H1 (cell line): ENCODE measurements at regions not wholly inside any gene's neighbourhood (a gene's known extent, or its start where the extent isn't known, plus 50 kb on each side); places are given as distances from the start of the nearest gene placed in this dataset.
A peak's percentile ranks its signal among the peaks of the same experiment; 100 is the strongest.

Experiments
- CTCF ChIA-PET: fragments of 300-600 bp; sonication (Branson Sonifier 250); formaldehyde crosslinking; loops from one replicate; lab custom pipeline; 2021; ENCODE audit not compliant: partially characterized antibody; lab: Charles Lee
- POLR2A ChIA-PET: fragments of 300-600 bp; sonication (Branson Sonifier 250); formaldehyde crosslinking; loops from one replicate; lab custom pipeline; 2021; ENCODE audit warnings: inconsistent platforms; ENCODE audit not compliant: partially characterized antibody; lab: Charles Lee
- DNase-seq, 2 experiments: peaks; one replicate each; pipeline versions ENCODE4 v3.0.0 to v3.0.0-alpha.2; 2010 to 2022; ENCODE audit warnings: low spot score in 2 of 2, low read depth in 1 of 2, mixed read lengths in 1 of 2
- FAIRE-seq: peaks from 2 replicates; lab custom pipeline; 2011; peaks lifted over from hg19 to GRCh38; lab: Jason Lieb, UNC
- H2AFZ ChIP-seq: 2 replicates; pipeline ENCODE4 v1.8.1; 2012; ENCODE audit warnings: low read length, inconsistent platforms
- H2AK5ac ChIP-seq: 2 replicates; pipeline ENCODE4 v1.6.1; 2013; ENCODE audit warnings: low read depth, low read length
- H2BK120ac ChIP-seq: replicated peaks from 2 replicates; pipeline ENCODE3; 2013; ENCODE audit warnings: low read depth, low read length, inconsistent platforms
- H2BK12ac ChIP-seq: 2 replicates; pipeline ENCODE4 v1.6.1; 2013; ENCODE audit warnings: low read depth, low read length
- H2BK15ac ChIP-seq: 2 replicates; pipeline ENCODE4 v1.6.1; 2013; ENCODE audit warnings: low read length
- H2BK20ac ChIP-seq: 2 replicates; pipeline ENCODE4 v1.6.1; 2013; ENCODE audit warnings: low read length
- H2BK5ac ChIP-seq: 2 replicates; pipeline ENCODE4 v1.6.1; 2013; ENCODE audit warnings: low read depth, low read length
- H3K14ac ChIP-seq: 2 replicates; pipeline ENCODE4 v1.6.1; 2013; ENCODE audit warnings: inconsistent platforms; ENCODE audit not compliant: insufficient read length
- H3K18ac ChIP-seq: 2 replicates; pipeline ENCODE4 v1.6.1; 2013; ENCODE audit warnings: low read length; ENCODE audit errors: extremely low read depth
- H3K23ac ChIP-seq: 2 replicates; pipeline ENCODE4 v1.6.1; 2013; ENCODE audit warnings: inconsistent platforms; ENCODE audit not compliant: insufficient read length
- H3K23me2 ChIP-seq: 2 replicates; pipeline ENCODE4 v1.6.1; 2013; ENCODE audit warnings: low read depth, low read length
- H3K27ac ChIP-seq: 2 replicates; pipeline ENCODE4 v1.6.1; 2011; ENCODE audit warnings: low read depth, low read length, inconsistent platforms
- H3K27me3 ChIP-seq, 4 experiments: replicated peaks in 1 of 4; 1 replicate in 1 of 4; 2 replicates in 3 of 4; pipeline versions ENCODE4 v1.6.1 to v1.8.1; 2011 to 2013; ENCODE audit warnings: low read length in 3 of 4, mild to moderate bottlenecking in 3 of 4, inconsistent platforms in 2 of 4, mixed read lengths in 2 of 4, moderate library complexity in 1 of 4; ENCODE audit not compliant: control insufficient read depth in 3 of 4, insufficient read depth in 3 of 4; ENCODE audit errors: extremely low read depth in 1 of 4
- H3K36me3 ChIP-seq, 4 experiments: 2 replicates each; pipeline versions ENCODE4 v1.6.1 to v1.8.1; 2011 to 2013; ENCODE audit warnings: mild to moderate bottlenecking in 4 of 4, low read length in 3 of 4, moderate library complexity in 2 of 4, control low read depth in 1 of 4, inconsistent platforms in 1 of 4; ENCODE audit not compliant: insufficient read depth in 4 of 4, control insufficient read depth in 2 of 4
- H3K4ac ChIP-seq: replicated peaks from 2 replicates; pipeline ENCODE3; 2013; ENCODE audit warnings: low read length, low read depth, mixed read lengths, inconsistent platforms; ENCODE audit not compliant: insufficient read length
- H3K4me1 ChIP-seq, 4 experiments: replicated peaks in 1 of 4; 1 replicate in 1 of 4; 2 replicates in 3 of 4; pipeline versions ENCODE4 v1.6.1 to v1.8.1; 2011 to 2013; ENCODE audit warnings: low read length in 3 of 4, inconsistent platforms in 2 of 4, mixed read lengths in 1 of 4; ENCODE audit not compliant: insufficient read depth in 4 of 4, control insufficient read depth in 3 of 4
- H3K4me2 ChIP-seq, 2 experiments: 2 replicates each; pipeline versions ENCODE4 v1.6.1 to v1.8.1; 2011 to 2013; ENCODE audit warnings: low read depth in 2 of 2, low read length in 2 of 2, control low read depth in 1 of 2, inconsistent platforms in 1 of 2, mild to moderate bottlenecking in 1 of 2; ENCODE audit not compliant: insufficient read depth in 1 of 2
- H3K4me3 ChIP-seq, 4 experiments: fragments of 200-600, 300-600 bp in 1 of 4; sonication (generic), shearing (Covaris generic), sonication (Bioruptor Twin) in 1 of 4; 2 replicates each; pipeline versions ENCODE4 v1.5.1 to v1.8.1; 2011 to 2016; ENCODE audit warnings: low read length in 4 of 4, low read depth in 3 of 4, control low read depth in 2 of 4, inconsistent platforms in 2 of 4, mild to moderate bottlenecking in 2 of 4, mixed read lengths in 1 of 4, moderate library complexity in 1 of 4; ENCODE audit not compliant: insufficient read depth in 2 of 4; ENCODE audit errors: extremely low read depth in 1 of 4
- H3K56ac ChIP-seq: replicated peaks from 2 replicates; pipeline ENCODE3; 2013; ENCODE audit warnings: low read depth, mild to moderate bottlenecking, mixed read lengths, low read length, inconsistent platforms; ENCODE audit not compliant: insufficient read length
- H3K79me1 ChIP-seq: 2 replicates; pipeline ENCODE4 v1.6.1; 2013; ENCODE audit warnings: low read depth, low read length, control low read depth
- H3K79me2 ChIP-seq, 2 experiments: 2 replicates each; pipeline versions ENCODE4 v1.6.1 to v1.8.1; 2012 to 2013; ENCODE audit warnings: low read length in 2 of 2, mild to moderate bottlenecking in 2 of 2, inconsistent platforms in 1 of 2; ENCODE audit not compliant: insufficient read depth in 2 of 2, control insufficient read depth in 1 of 2
- H3K9ac ChIP-seq, 4 experiments: replicated peaks in 1 of 4; 1 replicate in 1 of 4; 2 replicates in 3 of 4; pipeline versions ENCODE4 v1.6.1 to v1.8.1; 2011 to 2013; ENCODE audit warnings: low read depth in 3 of 4, low read length in 3 of 4, control low read depth in 2 of 4, mild to moderate bottlenecking in 2 of 4, moderate library complexity in 2 of 4, inconsistent platforms in 1 of 4; ENCODE audit errors: extremely low read depth in 1 of 4
- H3K9me3 ChIP-seq, 2 experiments: 2 replicates each; pipeline versions ENCODE4 v1.6.1 to v1.8.1; 2012 to 2013; ENCODE audit warnings: mild to moderate bottlenecking in 2 of 2, moderate library complexity in 2 of 2, control low read depth in 1 of 2, inconsistent platforms in 1 of 2, low read depth in 1 of 2, low read length in 1 of 2, mixed read lengths in 1 of 2; ENCODE audit not compliant: insufficient read depth in 2 of 2
- H4K20me1 ChIP-seq, 2 experiments: replicated peaks in 1 of 2; 2 replicates each; pipeline versions ENCODE3 to v1.8.1; 2011 to 2013; ENCODE audit warnings: inconsistent platforms in 2 of 2, low read length in 2 of 2, mild to moderate bottlenecking in 1 of 2; ENCODE audit not compliant: insufficient read depth in 2 of 2, control insufficient read depth in 1 of 2
- H4K5ac ChIP-seq: 2 replicates; pipeline ENCODE4 v1.6.1; 2013; ENCODE audit warnings: low read length, low read depth, mixed read lengths, inconsistent platforms; ENCODE audit not compliant: insufficient read length
- H4K8ac ChIP-seq: 2 replicates; pipeline ENCODE4 v1.8.0; 2013; ENCODE audit warnings: mild to moderate bottlenecking, moderate library complexity, low read length, inconsistent platforms; ENCODE audit not compliant: insufficient read depth; ENCODE audit errors: extremely low read depth
- H4K91ac ChIP-seq: replicated peaks from 2 replicates; pipeline ENCODE3; 2013; ENCODE audit warnings: low read length, mixed read lengths, inconsistent platforms; ENCODE audit not compliant: insufficient read length
- ASH2L ChIP-seq: fragments of 200-600, 300-600 bp; sonication (generic); IDR thresholded peaks from one replicate; pipeline ENCODE4 v1.7.1; 2017; ENCODE audit warnings: low read length
- EP300 ChIP-seq, 2 experiments: IDR thresholded peaks; 1 replicate in 1 of 2; 2 replicates in 1 of 2; pipeline ENCODE4 v1.6.1; 2011 to 2012; ENCODE audit warnings: low read depth in 2 of 2, low read length in 2 of 2, mild to moderate bottlenecking in 2 of 2, borderline replicate concordance in 1 of 2, inconsistent platforms in 1 of 2, moderate library complexity in 1 of 2
- GABPA ChIP-seq: IDR thresholded peaks from 2 replicates; pipeline ENCODE4 v1.6.1; 2011; ENCODE audit warnings: mild to moderate bottlenecking, low read length, moderate library complexity, borderline replicate concordance; ENCODE audit not compliant: insufficient read depth
- SP1 ChIP-seq: IDR thresholded peaks from 2 replicates; pipeline ENCODE4 v1.6.1; 2011; ENCODE audit warnings: low read depth, low read length
- TBP ChIP-seq: IDR thresholded peaks from 2 replicates; pipeline ENCODE4 v1.6.1; 2011; ENCODE audit warnings: low read depth, low read length, improper control_type of control experiment
- WGBS, 2 experiments: shearing (Covaris generic) in 1 of 2; methylation state at CpG; one replicate each; pipeline versions ENCODE4 v1.1.6 to v1.1.7; 2013 to 2015; ENCODE audit warnings: low lambda C conversion rate in 2 of 2, mixed read lengths in 2 of 2, inconsistent platforms in 1 of 2, low coverage in 1 of 2, missing lambda C conversion rate in 1 of 2; ENCODE audit not compliant: insufficient replicate concordance in 2 of 2, insufficient coverage in 1 of 2, insufficient read length in 1 of 2; ENCODE audit errors: extremely low coverage in 1 of 2, missing lambda C conversion rate in 1 of 2; 5-methylcytosine and 5-hydroxymethylcytosine counted together
- TF ChIP-seq, protein P1 (sequence below): IDR thresholded peaks from 2 replicates; pipeline ENCODE4 v1.6.1; 2012; ENCODE audit warnings: inconsistent platforms

GRCh38 chr22:46069521-46070214 is 80.7 kb upstream of the PPARA start:
- DNase-seq: no peak
- WGBS, 2 experiments: 32% methylated on average over 24 of the region's 24 CpGs; no CpG with 5 or more reads in 1 of the 2 experiments
- CTCF ChIA-PET: interaction anchor here (0.6 to 1.6 kb wide), 5 partner anchors 19 to 59 kb away, joined by 3 to 4 read pairs (median 3); no protein-coding TSS in a partner anchor

More at GRCh38 chr22:46069521-46070214, 80.7 kb upstream of the PPARA start:
- Histone ChIP-seq H4K91ac (peak overlapping the region; percentile 55), H3K27ac (no peak overlapping the region), H3K4me1 (peaks cover 0 to 21% (median 14%) of the 10 kb centered on the region in 4 experiments; a peak in 6 of 7 replicates), H3K4ac (peak overlapping the region; percentile 87), H2BK5ac (peak overlapping the region; percentile 24; the same call in 1 of the 2 replicates), H3K23me2 (peaks cover 15% of the 10 kb centered on the region; the same call in 1 of the 2 replicates), H2BK120ac (no peak overlapping the region), H3K18ac (peak overlapping the region; percentile 25; the same call in 1 of the 2 replicates), H3K56ac (peak overlapping the region; percentile 62), H4K8ac (peak overlapping the region; percentile 19; the same call in 1 of the 2 replicates), H3K36me3 (no peaks in the 10 kb centered on the region; a peak in 1 of 8 replicates), H3K9ac (no peak overlapping the region; a peak in 1 of 7 replicates), H3K79me1 (0 out of 2 replicates have a peak, but pooled peaks cover 2% of the 10 kb centered on the region), H3K79me2 (peaks cover 0 to 24% of the 10 kb centered on the region in 2 experiments; a peak in 3 of 4 replicates), H4K5ac (peak overlapping the region; percentile 14), H2BK15ac (no peak overlapping the region), H3K23ac (no peak overlapping the region), H3K4me3 (peak overlapping the region; percentile 47 to 84 (median 68)), H2AK5ac (no peak overlapping the region), H4K20me1 (no peaks in the 10 kb centered on the region), H3K27me3 (peaks cover 8 to 52% (median 37%) of the 10 kb centered on the region in 4 experiments), H2BK12ac (no peak overlapping the region), H3K14ac (no peak overlapping the region), H3K9me3 (no peaks in the 10 kb centered on the region), H2BK20ac (no peak overlapping the region), H2AFZ (no peak overlapping the region), H3K4me2 (peak overlapping the region; percentile 80 to 94)
- no peak for FAIRE-seq
- POLR2A ChIA-PET: interaction anchor here (0.6 to 1.7 kb wide), 6 partner anchors 8 to 492 kb away, joined by 3 to 8 read pairs (median 3); no protein-coding TSS in a partner anchor
- 0 out of 2 replicates have a peak, but pooled peaks have one; percentile 5 for TF ChIP-seq GABPA
- no peak for TF ChIP-seq EP300 (IDR thresholded peaks at IDR 0.05; ENCODE audit: borderline replicate concordance in 1 of 2, low read depth in 2 of 2, low read length in 2 of 2)
- TF ChIP-seq TBP: 0 out of 2 replicates have a peak, but pooled peaks have one; percentile 12
- no peak for TF ChIP-seq SP1
- TF ChIP-seq, protein P1, sequence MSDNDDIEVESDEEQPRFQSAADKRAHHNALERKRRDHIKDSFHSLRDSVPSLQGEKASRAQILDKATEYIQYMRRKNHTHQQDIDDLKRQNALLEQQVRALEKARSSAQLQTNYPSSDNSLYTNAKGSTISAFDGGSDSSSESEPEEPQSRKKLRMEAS: peak; percentile 54; the same call in 1 of the 2 replicates
- no peak for TF ChIP-seq ASH2L
